ENCODE measurements at regions not wholly inside any gene's neighbourhood (a gene's known extent, or its start where the extent isn't known, plus 50 kb on each side); places are given as distances from the start of the nearest gene placed in this dataset.
A peak's percentile ranks its signal among the peaks of the same experiment; 100 is the strongest.
"Not testable (repeated sequence)": the region's sequence is repeated elsewhere in the genome, so short reads cannot be mapped to it uniquely, and the experiment has no call there.

GRCh38 chr4:156413239-156414135, 459.8 kb upstream of the CTSO start:
- DNase-seq (ENCODE audit: low read depth): peak; percentile 48

- DNase-seq (ENCODE audit: low read depth): no peak
These were observed 457.9 kb upstream of the CTSO start for GRCh38 chr4:156411531-156411930.

GRCh38 chr4:156408749-156409148, 455.1 kb upstream of the CTSO start:
- DNase-seq (ENCODE audit: low read depth): no peak

GRCh38 chr4:156401371-156401770, 447.7 kb upstream of the CTSO start:
- DNase-seq (ENCODE audit: low read depth): no peak

GRCh38 chr4:156396534-156396933, 442.9 kb upstream of the CTSO start:
- no peak for DNase-seq (ENCODE audit: low read depth)

- peak; percentile 62 for DNase-seq (ENCODE audit: low read depth)
These were observed 437.6 kb upstream of the CTSO start for GRCh38 chr4:156391325-156391653.

GRCh38 chr4:156390599-156391324, 437.1 kb upstream of the CTSO start:
- peak; percentile 83 for DNase-seq (ENCODE audit: low read depth)

GRCh38 chr4:156388826-156389225, 435.2 kb upstream of the CTSO start:
- no peak for DNase-seq (ENCODE audit: low read depth)

GRCh38 chr4:156378033-156378665, 424.5 kb upstream of the CTSO start:
- DNase-seq (ENCODE audit: low read depth): peak; percentile 53

- peak; percentile 78 for DNase-seq (ENCODE audit: low read depth)
These were observed 423.5 kb upstream of the CTSO start for GRCh38 chr4:156377036-156377710.

- no peak for DNase-seq (ENCODE audit: low read depth)
These were observed 421.2 kb upstream of the CTSO start for GRCh38 chr4:156374894-156375293.

- peak; percentile 65 for DNase-seq (ENCODE audit: low read depth)
These were observed 420.4 kb upstream of the CTSO start for GRCh38 chr4:156374069-156374468.

- not testable (repeated sequence) for DNase-seq (ENCODE audit: low read depth)
These were observed 413.8 kb upstream of the CTSO start for GRCh38 chr4:156367502-156367901.

GRCh38 chr4:156362581-156362980, 408.9 kb upstream of the CTSO start:
- peak; percentile 12 for DNase-seq (ENCODE audit: low read depth)

GRCh38 chr4:156347412-156348075, 393.9 kb upstream of the CTSO start:
- DNase-seq (ENCODE audit: low read depth): peak; percentile 48

GRCh38 chr4:156346959-156347385, 393.3 kb upstream of the CTSO start:
- no peak for DNase-seq (ENCODE audit: low read depth)

GRCh38 chr4:156344397-156344796, 390.7 kb upstream of the CTSO start:
- DNase-seq (ENCODE audit: low read depth): no peak

GRCh38 chr4:156336511-156336910, 382.8 kb upstream of the CTSO start:
- peak; percentile 29 for DNase-seq (ENCODE audit: low read depth)

GRCh38 chr4:156335721-156336120, 382.1 kb upstream of the CTSO start:
- no peak for DNase-seq (ENCODE audit: low read depth)

GRCh38 chr4:156330436-156331031, 376.9 kb upstream of the CTSO start:
- no peak for DNase-seq (ENCODE audit: low read depth)
